ENCODE measurements at regions not wholly inside any gene's neighbourhood (a gene's known extent, or its start where the extent isn't known, plus 50 kb on each side); places are given as distances from the start of the nearest gene placed in this dataset.

- DNase-seq: no peak
- Histone ChIP-seq H3K27ac (no peak overlapping the region), H3K27me3 (peaks cover 7% of the 10 kb centered on the region; the same call in 1 of the 2 replicates)
Observed at GRCh38 chr1:5632224-5632623, 360.0 kb downstream of the NPHP4 start.

GRCh38 chr1:5628416-5628815 lies 363.8 kb downstream of the NPHP4 start:
- Histone ChIP-seq H3K27ac (no peak overlapping the region), H3K27me3 (peaks cover 14% of the 10 kb centered on the region), H3K9me3 (replicated peaks) (no peaks in the 10 kb centered on the region), H3K36me3 (no peaks in the 10 kb centered on the region), H3K4me1 (no peaks in the 10 kb centered on the region), H3K4me3 (no peak overlapping the region)
- DNase-seq: no peak

More at GRCh38 chr1:5632224-5632623, 360.0 kb downstream of the NPHP4 start:
- Histone ChIP-seq H3K4me1 (no peaks in the 10 kb centered on the region), H3K4me3 (no peak overlapping the region), H3K36me3 (no peaks in the 10 kb centered on the region), H3K9me3 (replicated peaks) (no peaks in the 10 kb centered on the region)

GRCh38 chr1:5623399-5623798 lies 368.8 kb downstream of the NPHP4 start:
- Histone ChIP-seq H3K4me3 (no peak overlapping the region), H3K4me1 (no peaks in the 10 kb centered on the region), H3K27me3 (peaks cover 10% of the 10 kb centered on the region), H3K36me3 (no peaks in the 10 kb centered on the region), H3K9me3 (replicated peaks) (no peaks in the 10 kb centered on the region), H3K27ac (no peak overlapping the region)
- DNase-seq: no peak

GRCh38 chr1:5622412-5622811 lies 369.8 kb downstream of the NPHP4 start:
- Histone ChIP-seq H3K4me1 (no peaks in the 10 kb centered on the region), H3K36me3 (no peaks in the 10 kb centered on the region), H3K27me3 (peaks cover 15% of the 10 kb centered on the region; the same call in 1 of the 2 replicates), H3K9me3 (replicated peaks) (no peaks in the 10 kb centered on the region), H3K27ac (no peak overlapping the region), H3K4me3 (no peak overlapping the region)
- no peak for DNase-seq

GRCh38 chr1:5621692-5622091 lies 370.5 kb downstream of the NPHP4 start:
- H3K27me3 ChIP-seq: peaks cover 15% of the 10 kb centered on the region; the same call in 1 of the 2 replicates
- no peaks in the 10 kb centered on the region for H3K4me1 ChIP-seq
- no peak overlapping the region for H3K4me3 ChIP-seq
- no peaks in the 10 kb centered on the region for H3K9me3 ChIP-seq (replicated peaks)
- no peak overlapping the region for H3K27ac ChIP-seq
- H3K36me3 ChIP-seq: no peaks in the 10 kb centered on the region
- DNase-seq: no peak

- Histone ChIP-seq H3K27me3 (peaks cover 10% of the 10 kb centered on the region; the same call in 1 of the 2 replicates), H3K36me3 (no peaks in the 10 kb centered on the region), H3K9me3 (replicated peaks) (no peaks in the 10 kb centered on the region), H3K4me1 (no peaks in the 10 kb centered on the region), H3K27ac (no peak overlapping the region), H3K4me3 (no peak overlapping the region)
- DNase-seq: peak; percentile 24 to 54
Observed at GRCh38 chr1:5620997-5621396, 371.2 kb downstream of the NPHP4 start.

GRCh38 chr1:5620418-5620817 lies 371.8 kb downstream of the NPHP4 start:
- no peaks in the 10 kb centered on the region for H3K36me3 ChIP-seq
- no peak overlapping the region for H3K4me3 ChIP-seq
- H3K27ac ChIP-seq: no peak overlapping the region
- H3K4me1 ChIP-seq: no peaks in the 10 kb centered on the region
- H3K9me3 ChIP-seq (replicated peaks): no peaks in the 10 kb centered on the region
- 0 out of 2 replicates have a peak, but pooled peaks cover 8% of the 10 kb centered on the region for H3K27me3 ChIP-seq
- DNase-seq: no peak

- Histone ChIP-seq H3K27ac (no peak overlapping the region), H3K27me3 (0 out of 2 replicates have a peak, but pooled peaks cover 8% of the 10 kb centered on the region), H3K9me3 (replicated peaks) (no peaks in the 10 kb centered on the region), H3K4me3 (no peak overlapping the region), H3K36me3 (no peaks in the 10 kb centered on the region), H3K4me1 (no peaks in the 10 kb centered on the region)
- no peak for DNase-seq
Observed at GRCh38 chr1:5619469-5619868, 372.8 kb downstream of the NPHP4 start.

- Histone ChIP-seq H3K27ac (no peak overlapping the region), H3K27me3 (0 out of 2 replicates have a peak, but pooled peaks cover 8% of the 10 kb centered on the region), H3K9me3 (replicated peaks) (no peaks in the 10 kb centered on the region), H3K36me3 (no peaks in the 10 kb centered on the region), H3K4me3 (no peak overlapping the region), H3K4me1 (no peaks in the 10 kb centered on the region)
- DNase-seq: peak in 1 of 2 experiments; percentile 20
Observed at GRCh38 chr1:5617546-5617945, 374.7 kb downstream of the NPHP4 start.

- no peak for DNase-seq
- Histone ChIP-seq H3K36me3 (no peaks in the 10 kb centered on the region), H3K4me1 (no peaks in the 10 kb centered on the region), H3K4me3 (no peak overlapping the region), H3K27me3 (0 out of 2 replicates have a peak, but pooled peaks cover 8% of the 10 kb centered on the region), H3K27ac (no peak overlapping the region), H3K9me3 (replicated peaks) (no peaks in the 10 kb centered on the region)
Observed at GRCh38 chr1:5617179-5617520, 375.1 kb downstream of the NPHP4 start.

- 0 out of 2 replicates have a peak, but pooled peaks cover 8% of the 10 kb centered on the region for H3K27me3 ChIP-seq
- H3K27ac ChIP-seq: no peak overlapping the region
- H3K4me1 ChIP-seq: no peaks in the 10 kb centered on the region
- no peaks in the 10 kb centered on the region for H3K36me3 ChIP-seq
- no peak overlapping the region for H3K4me3 ChIP-seq
- DNase-seq: no peak
- no peaks in the 10 kb centered on the region for H3K9me3 ChIP-seq (replicated peaks)
Observed at GRCh38 chr1:5616366-5617178, 375.7 kb downstream of the NPHP4 start.

- no peak overlapping the region for H3K4me3 ChIP-seq
- no peak overlapping the region for H3K27ac ChIP-seq
- no peaks in the 10 kb centered on the region for H3K4me1 ChIP-seq
- H3K27me3 ChIP-seq: 0 out of 2 replicates have a peak, but pooled peaks cover 5% of the 10 kb centered on the region
- no peak for DNase-seq
- H3K36me3 ChIP-seq: no peaks in the 10 kb centered on the region
- H3K9me3 ChIP-seq (replicated peaks): no peaks in the 10 kb centered on the region
Observed at GRCh38 chr1:5615076-5615475, 377.1 kb downstream of the NPHP4 start.

- peaks cover 9% of the 10 kb centered on the region; the same call in 1 of the 2 replicates for H3K27me3 ChIP-seq
- H3K4me3 ChIP-seq: no peak overlapping the region
- no peaks in the 10 kb centered on the region for H3K4me1 ChIP-seq
- no peak overlapping the region for H3K27ac ChIP-seq
- H3K36me3 ChIP-seq: no peaks in the 10 kb centered on the region
- H3K9me3 ChIP-seq (replicated peaks): no peaks in the 10 kb centered on the region
- no peak for DNase-seq
Observed at GRCh38 chr1:5613900-5614299, 378.3 kb downstream of the NPHP4 start.

- Histone ChIP-seq H3K36me3 (no peaks in the 10 kb centered on the region), H3K9me3 (replicated peaks) (no peaks in the 10 kb centered on the region), H3K27me3 (peaks cover 4% of the 10 kb centered on the region; the same call in 1 of the 2 replicates), H3K27ac (no peak overlapping the region), H3K4me1 (no peaks in the 10 kb centered on the region), H3K4me3 (no peak overlapping the region)
- no peak for DNase-seq
Observed at GRCh38 chr1:5611851-5612250, 380.4 kb downstream of the NPHP4 start.

- H3K4me3 ChIP-seq: no peak overlapping the region
- H3K27ac ChIP-seq: no peak overlapping the region
- H3K4me1 ChIP-seq: no peaks in the 10 kb centered on the region
- peaks cover 4% of the 10 kb centered on the region; the same call in 1 of the 2 replicates for H3K27me3 ChIP-seq
- H3K9me3 ChIP-seq (replicated peaks): no peaks in the 10 kb centered on the region
- no peak for DNase-seq
- H3K36me3 ChIP-seq: no peaks in the 10 kb centered on the region
Observed at GRCh38 chr1:5611431-5611830, 380.8 kb downstream of the NPHP4 start.

GRCh38 chr1:5610432-5610831 lies 381.8 kb downstream of the NPHP4 start:
- no peak overlapping the region for H3K4me3 ChIP-seq
- H3K4me1 ChIP-seq: no peaks in the 10 kb centered on the region
- H3K9me3 ChIP-seq (replicated peaks): no peaks in the 10 kb centered on the region
- DNase-seq: no peak
- H3K36me3 ChIP-seq: no peaks in the 10 kb centered on the region
- no peak overlapping the region for H3K27ac ChIP-seq
- H3K27me3 ChIP-seq: peaks cover 4% of the 10 kb centered on the region; the same call in 1 of the 2 replicates
